Thymus (tissue), 11 donors: ENCODE measurements at regions not wholly inside any gene's neighbourhood (a gene's known extent, or its start where the extent isn't known, plus 50 kb on each side); places are given as distances from the start of the nearest gene placed in this dataset.

Experiments
- DNase-seq, 9 donors: peaks; one replicate each; pipeline ENCODE4 v3.0.0-alpha.2; 2013; ENCODE audit warnings: low spot score in 9 of 9, low read depth in 6 of 9, missing footprints in 1 of 9
- H3K27ac ChIP-seq, 2 donors: one replicate each; pipeline ENCODE4 v1.5.1; 2013; ENCODE audit warnings: control low read depth in 1 of 2, low read depth in 1 of 2, low read length in 1 of 2, mild to moderate bottlenecking in 1 of 2, moderate library complexity in 1 of 2
- H3K27me3 ChIP-seq, 2 donors: one replicate each; pipeline ENCODE4 v1.5.1; 2013; ENCODE audit warnings: low read length in 1 of 2; ENCODE audit not compliant: control insufficient read depth in 2 of 2, insufficient read depth in 1 of 2
- H3K36me3 ChIP-seq, 2 donors: one replicate each; pipeline ENCODE4 v1.5.1; 2013; ENCODE audit warnings: low read length in 1 of 2, mild to moderate bottlenecking in 1 of 2, moderate library complexity in 1 of 2; ENCODE audit not compliant: control insufficient read depth in 2 of 2, insufficient read depth in 2 of 2
- H3K4me1 ChIP-seq, 2 donors: one replicate each; pipeline ENCODE4 v1.5.1; 2013; ENCODE audit warnings: low read length in 2 of 2; ENCODE audit not compliant: control insufficient read depth in 2 of 2, insufficient read depth in 2 of 2
- H3K4me3 ChIP-seq, 2 donors: one replicate each; pipeline ENCODE4 v1.5.1; 2013; ENCODE audit warnings: low read length in 2 of 2, control low read depth in 1 of 2, mild to moderate bottlenecking in 1 of 2
- H3K9me3 ChIP-seq, 2 donors: one replicate each; pipeline ENCODE4 v1.5.1; 2013; ENCODE audit warnings: low read length in 1 of 2, mild to moderate bottlenecking in 1 of 2; ENCODE audit not compliant: control insufficient read depth in 2 of 2, insufficient read depth in 1 of 2
- WGBS: extraction: QIAGEN DNeasy Blood & Tissue Kit; methylation state at CpG from one replicate; pipeline ENCODE4 v1.1.7; 2013; 5-methylcytosine and 5-hydroxymethylcytosine counted together
- donor health status: healthy.

DNA sequence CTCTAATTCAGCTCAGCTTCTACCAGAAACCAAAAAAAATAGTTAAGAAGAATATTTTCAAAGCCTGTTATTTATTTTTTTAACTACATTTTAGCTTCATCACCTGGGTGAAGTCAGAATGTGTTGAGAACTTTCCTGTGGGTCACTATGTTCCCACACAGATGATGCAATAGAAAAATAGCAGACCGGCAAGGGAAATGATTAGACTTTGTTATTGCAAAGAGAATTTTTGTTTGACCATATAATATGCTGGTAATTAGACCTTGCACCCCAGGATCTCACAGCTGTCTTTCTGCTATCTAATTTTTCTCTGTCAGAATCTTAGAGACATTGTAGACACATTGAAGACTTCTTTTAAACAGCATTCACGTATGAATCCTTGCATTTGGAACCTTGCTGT is 299.3 kb downstream of the TBX15 start:
- Histone ChIP-seq H3K27me3 (no peaks in the 10 kb centered on the region), H3K9me3 (no peaks in the 10 kb centered on the region), H3K4me3 (no peak overlapping the region), H3K36me3 (no peaks in the 10 kb centered on the region), H3K4me1 (no peaks in the 10 kb centered on the region), H3K27ac (no peak overlapping the region)
- 83% methylated on average over 2 of the region's 2 CpGs for WGBS
- no peak for DNase-seq

DNA sequence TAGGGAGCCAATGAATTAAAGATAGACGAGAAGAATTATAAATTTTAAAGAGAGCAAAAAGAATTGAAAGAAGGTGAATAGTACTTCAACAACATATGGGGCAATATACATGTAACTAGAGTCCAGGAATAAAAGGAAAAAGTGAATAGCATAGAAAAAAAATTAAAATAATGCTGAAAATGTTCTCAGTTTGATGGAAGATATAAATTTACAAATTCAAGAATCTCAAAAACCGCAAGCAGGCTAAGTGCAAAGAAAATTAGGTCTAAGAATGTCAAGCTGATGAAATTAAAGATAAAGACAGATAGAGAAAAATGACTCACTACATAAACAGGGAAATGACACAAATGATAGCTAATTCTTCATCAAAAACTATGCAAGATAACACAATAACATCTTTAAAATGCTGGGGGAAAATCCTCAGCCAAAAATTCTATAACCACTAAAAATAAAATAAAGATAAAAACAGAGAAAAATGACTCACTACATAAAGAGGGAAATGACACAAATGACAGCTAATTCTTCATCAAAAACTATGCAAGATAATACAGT is 326.3 kb downstream of the TBX15 start:
- Histone ChIP-seq H3K27me3 (no peaks in the 10 kb centered on the region), H3K36me3 (no peaks in the 10 kb centered on the region), H3K9me3 (no peaks in the 10 kb centered on the region), H3K27ac (no peak overlapping the region), H3K4me1 (no peaks in the 10 kb centered on the region), H3K4me3 (no peak overlapping the region)
- DNase-seq = no peak
- 89% methylated on average over 2 of the region's 2 CpGs for WGBS

DNA sequence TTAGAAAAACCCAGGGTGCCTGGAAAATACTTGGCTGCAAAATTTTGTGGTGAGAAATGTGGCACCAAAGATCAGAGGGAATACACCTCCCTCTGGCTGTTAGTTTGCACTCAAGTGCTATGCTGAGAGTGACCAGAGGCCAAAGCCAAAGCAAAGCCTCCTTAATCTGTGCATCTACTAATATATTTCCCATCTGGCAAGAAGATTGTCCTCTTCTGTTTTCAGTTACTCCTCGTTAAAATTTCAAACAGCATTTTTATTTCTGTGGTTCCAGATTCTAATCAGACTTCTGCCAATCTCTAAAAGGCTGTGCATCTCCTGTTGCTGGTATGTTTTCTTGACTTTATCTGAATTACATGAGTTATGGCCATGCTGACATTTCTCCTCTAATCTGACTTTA is 327.4 kb downstream of the TBX15 start:
- H3K4me1 ChIP-seq = no peaks in the 10 kb centered on the region
- no peak overlapping the region for H3K27ac ChIP-seq
- H3K9me3 ChIP-seq = no peaks in the 10 kb centered on the region
- no peak for DNase-seq
- 36% methylated on average over 1 of the region's 1 CpG for WGBS
- no peaks in the 10 kb centered on the region for H3K36me3 ChIP-seq
- H3K4me3 ChIP-seq = no peak overlapping the region
- no peaks in the 10 kb centered on the region for H3K27me3 ChIP-seq

DNA sequence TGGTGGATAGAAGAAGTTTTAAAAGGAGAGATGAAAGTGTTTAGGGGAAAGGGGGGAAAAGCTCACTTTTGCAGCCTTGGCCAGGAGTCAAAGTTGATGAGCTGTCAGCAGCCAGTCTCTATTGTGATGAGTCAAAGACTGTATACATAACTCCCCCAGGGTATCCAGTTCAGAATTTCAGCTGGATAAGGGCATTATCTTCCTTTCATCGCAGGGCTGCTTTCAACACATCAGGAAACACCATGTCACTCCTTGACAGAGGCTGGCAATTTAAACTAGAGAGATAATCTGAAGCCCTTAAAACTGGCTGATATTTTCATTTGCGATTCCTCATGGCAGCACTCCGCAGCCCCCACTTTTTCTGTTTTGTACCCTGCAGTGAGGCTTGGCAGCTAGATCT is 328.5 kb downstream of the TBX15 start:
- no peaks in the 10 kb centered on the region for H3K27me3 ChIP-seq
- 84% methylated on average over 3 of the region's 3 CpGs for WGBS
- H3K36me3 ChIP-seq = no peaks in the 10 kb centered on the region
- H3K27ac ChIP-seq = no peak overlapping the region
- H3K4me3 ChIP-seq = no peak overlapping the region
- no peaks in the 10 kb centered on the region for H3K9me3 ChIP-seq
- no peak for DNase-seq
- no peaks in the 10 kb centered on the region for H3K4me1 ChIP-seq

DNA sequence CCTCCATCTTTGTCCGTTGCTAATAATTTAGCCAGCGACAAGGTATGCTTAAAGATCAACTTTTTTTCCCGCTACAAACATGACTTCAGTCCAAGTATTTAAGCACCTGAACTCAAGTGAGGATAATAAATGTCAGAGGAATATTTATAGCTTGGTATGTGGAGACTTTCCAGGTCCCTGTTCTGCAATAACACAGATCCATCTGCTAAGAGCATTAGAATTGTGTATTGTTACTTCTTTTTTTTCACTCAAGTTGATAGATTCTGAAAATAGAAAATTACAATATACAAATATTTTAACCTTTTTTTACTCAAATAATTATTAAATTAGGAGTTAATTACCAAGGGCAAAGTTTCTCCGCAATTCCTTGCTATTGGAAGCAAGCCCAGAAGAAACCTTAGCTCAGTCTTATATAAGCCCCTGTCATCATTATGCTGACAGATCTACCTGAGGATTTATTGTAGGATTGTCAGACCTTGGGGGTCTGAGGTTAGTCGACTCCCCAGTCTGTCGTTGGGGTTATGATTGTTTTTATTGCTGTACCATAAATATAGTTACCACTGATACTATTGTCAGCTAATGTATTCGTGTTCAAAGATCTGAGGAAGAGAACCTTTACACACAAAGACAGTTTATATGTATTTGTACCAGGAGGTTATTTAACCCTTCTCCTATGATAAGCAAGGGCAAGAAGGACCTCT is 337.9 kb downstream of the TBX15 start:
- H3K27ac ChIP-seq = no peak overlapping the region
- no peaks in the 10 kb centered on the region for H3K36me3 ChIP-seq
- no peak for DNase-seq
- no peaks in the 10 kb centered on the region for H3K4me1 ChIP-seq
- no peaks in the 10 kb centered on the region for H3K27me3 ChIP-seq
- 62% methylated on average over 7 of the region's 7 CpGs for WGBS
- no peak overlapping the region for H3K4me3 ChIP-seq
- no peaks in the 10 kb centered on the region for H3K9me3 ChIP-seq

DNA sequence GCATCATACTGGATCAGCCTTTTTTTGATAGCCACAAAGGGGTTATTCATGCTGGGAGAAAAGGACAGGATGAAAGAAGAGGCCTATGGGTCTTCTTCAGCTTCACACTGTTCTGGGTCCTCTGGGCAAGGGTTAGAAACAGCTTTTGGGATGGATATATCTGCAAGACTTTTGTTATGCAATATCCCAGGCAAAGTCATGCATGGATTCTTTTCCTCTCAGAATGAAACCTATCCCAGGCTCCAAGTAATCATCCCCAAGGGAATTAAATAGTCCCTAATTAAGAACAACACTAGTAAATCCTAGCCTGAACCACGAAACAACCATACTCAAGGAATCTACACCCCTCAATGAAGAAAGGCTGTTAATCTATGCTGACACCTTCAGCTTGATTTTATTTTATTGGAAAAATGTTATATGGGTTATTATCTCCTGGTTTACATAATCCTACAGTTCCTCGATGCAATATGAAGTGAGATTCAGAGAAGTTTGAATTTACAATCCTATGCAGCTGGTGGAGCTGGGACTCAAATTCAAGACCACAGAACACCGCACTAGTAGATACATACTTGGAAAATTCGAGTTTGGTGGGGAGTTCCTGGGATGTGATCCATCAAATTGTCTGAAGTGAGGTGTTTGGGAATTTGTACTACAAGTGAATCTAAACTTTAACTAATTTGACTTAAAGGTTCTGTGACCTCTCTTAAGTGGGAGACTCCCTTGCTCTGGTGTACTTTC is 338.6 kb downstream of the TBX15 start:
- H3K27ac ChIP-seq = no peak overlapping the region
- no peak for DNase-seq
- H3K27me3 ChIP-seq = no peaks in the 10 kb centered on the region
- H3K4me3 ChIP-seq = no peak overlapping the region
- H3K4me1 ChIP-seq = no peaks in the 10 kb centered on the region
- no peaks in the 10 kb centered on the region for H3K36me3 ChIP-seq
- no peaks in the 10 kb centered on the region for H3K9me3 ChIP-seq
- 84% methylated on average over 4 of the region's 4 CpGs for WGBS

DNA sequence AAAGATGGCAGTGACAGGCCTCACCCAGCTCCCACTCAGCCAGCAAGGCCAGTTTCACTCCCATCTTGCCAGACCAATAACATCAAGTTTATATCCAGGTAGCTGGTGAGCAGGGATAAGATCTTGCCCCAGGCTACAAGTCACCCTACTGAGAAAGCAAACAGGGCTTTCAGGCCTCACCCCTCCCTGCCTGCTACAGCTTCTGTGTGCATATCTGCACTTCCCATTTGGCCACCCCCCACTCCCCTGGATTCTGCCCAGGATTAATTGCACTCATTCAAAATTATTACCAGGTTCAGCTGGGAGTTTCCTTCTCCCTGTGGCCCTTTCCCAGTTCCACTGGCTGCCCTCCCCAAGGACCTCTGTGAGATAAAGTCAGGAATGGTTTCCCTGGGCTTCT is 352.1 kb downstream of the TBX15 start:
- Histone ChIP-seq H3K4me1 (no peaks in the 10 kb centered on the region), H3K36me3 (no peaks in the 10 kb centered on the region), H3K9me3 (peaks cover 0 to 4% of the 10 kb centered on the region in 2 donors), H3K27me3 (no peaks in the 10 kb centered on the region), H3K4me3 (no peak overlapping the region), H3K27ac (no peak overlapping the region)
- no peak for DNase-seq

DNA sequence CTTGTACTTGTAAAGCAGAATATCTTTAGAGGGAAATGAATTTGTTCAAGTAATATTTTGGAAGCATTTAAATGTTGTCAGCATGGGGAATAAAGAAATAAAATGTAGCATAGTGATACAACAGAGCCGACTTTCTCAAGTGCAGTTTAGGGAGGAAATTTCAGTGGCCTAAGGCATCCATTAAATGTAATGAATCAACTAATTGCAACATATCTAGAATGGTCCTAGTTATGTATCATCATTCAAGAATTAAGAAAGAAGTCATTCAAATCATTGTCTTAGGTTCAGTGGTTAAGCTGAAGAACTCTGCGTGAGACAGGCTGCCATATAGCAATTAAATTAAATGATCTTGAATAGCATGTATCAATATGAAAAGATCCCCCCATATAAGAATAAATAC is 360.7 kb downstream of the TBX15 start:
- H3K36me3 ChIP-seq = no peaks in the 10 kb centered on the region
- H3K4me1 ChIP-seq = no peaks in the 10 kb centered on the region
- 93% methylated on average over 2 of the region's 2 CpGs for WGBS

DNA sequence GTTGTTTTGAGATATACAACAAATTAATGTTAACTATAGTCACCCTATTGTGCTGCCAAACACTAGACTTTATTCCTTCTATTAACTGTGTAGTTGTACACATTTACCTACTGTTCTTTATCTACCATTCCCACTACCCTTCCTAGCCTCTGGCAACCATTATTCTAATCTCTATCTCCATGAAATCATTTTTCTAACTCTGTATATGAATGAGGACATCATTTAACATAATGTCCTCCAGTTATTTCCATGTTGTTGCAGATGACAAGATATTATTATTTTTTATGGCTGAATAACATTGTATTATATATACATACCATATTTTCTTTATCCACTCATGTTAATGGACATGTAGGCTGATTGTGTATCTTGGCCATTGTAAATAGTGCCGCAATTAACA is 366.3 kb downstream of the TBX15 start:
- no peak for DNase-seq
- H3K36me3 ChIP-seq = no peaks in the 10 kb centered on the region
- peaks cover 0 to 3% of the 10 kb centered on the region in 2 donors for H3K9me3 ChIP-seq
- H3K27me3 ChIP-seq = no peaks in the 10 kb centered on the region
- 82% methylated on average over 1 of the region's 1 CpG for WGBS
- H3K4me3 ChIP-seq = no peak overlapping the region
- H3K27ac ChIP-seq = no peak overlapping the region
- no peaks in the 10 kb centered on the region for H3K4me1 ChIP-seq

More for the DNA sequence above, 360.7 kb downstream of the TBX15 start:
- Histone ChIP-seq H3K9me3 (no peaks in the 10 kb centered on the region), H3K4me3 (no peak overlapping the region), H3K27ac (no peak overlapping the region), H3K27me3 (no peaks in the 10 kb centered on the region)
- DNase-seq = no peak
